ENCODE measurements at regions not wholly inside any gene's neighbourhood (a gene's known extent, or its start where the extent isn't known, plus 50 kb on each side); places are given as distances from the start of the nearest gene placed in this dataset.

GRCh38 chr3:43175541-43175940 lies 69.7 kb upstream of the POMGNT2 start:
- no peak for TF ChIP-seq CTCF (IDR thresholded peaks at IDR 0.05)
- TF ChIP-seq, protein P1, sequence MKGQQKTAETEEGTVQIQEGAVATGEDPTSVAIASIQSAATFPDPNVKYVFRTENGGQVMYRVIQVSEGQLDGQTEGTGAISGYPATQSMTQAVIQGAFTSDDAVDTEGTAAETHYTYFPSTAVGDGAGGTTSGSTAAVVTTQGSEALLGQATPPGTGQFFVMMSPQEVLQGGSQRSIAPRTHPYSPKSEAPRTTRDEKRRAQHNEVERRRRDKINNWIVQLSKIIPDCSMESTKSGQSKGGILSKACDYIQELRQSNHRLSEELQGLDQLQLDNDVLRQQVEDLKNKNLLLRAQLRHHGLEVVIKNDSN (IDR thresholded peaks at IDR 0.05; ENCODE audit: borderline replicate concordance, low read depth), result no peak
- TF ChIP-seq RAD21 (IDR thresholded peaks at IDR 0.05; ENCODE audit: low read length), result no peak
- no peak for TF ChIP-seq YY1 (IDR thresholded peaks at IDR 0.05; ENCODE audit: low read depth)
- TF ChIP-seq GATA2 (CRISPR knock-in tag; IDR thresholded peaks at IDR 0.05), result no peak
